GM18870 (cell line): ENCODE measurements at regions not wholly inside any gene's neighbourhood (a gene's known extent, or its start where the extent isn't known, plus 50 kb on each side); places are given as distances from the start of the nearest gene placed in this dataset.

Source experiments
- ATAC-seq: cut with Tn5 transposase; IDR thresholded peaks from one replicate; pipeline ENCODE4 v1.9.1; 2021; ENCODE audit warnings: moderate library complexity; ENCODE audit not compliant: unreplicated experiment

GRCh38 chr6:169886631-169887227 is 135.3 kb downstream of the ERMARD start:
- ATAC-seq = no peak

- no peak for ATAC-seq
Measured at GRCh38 chr6:169885831-169886230, 134.4 kb downstream of the ERMARD start.

- no peak for ATAC-seq
Measured at GRCh38 chr6:169885131-169885530, 133.7 kb downstream of the ERMARD start.

GRCh38 chr6:169884158-169884557 is 132.7 kb downstream of the ERMARD start:
- ATAC-seq = no peak

- no peak for ATAC-seq
Measured at GRCh38 chr6:169883316-169883715, 131.9 kb downstream of the ERMARD start.

- no peak for ATAC-seq
Measured at GRCh38 chr6:169881976-169882375, 130.6 kb downstream of the ERMARD start.

GRCh38 chr6:169881398-169881797 is 130.0 kb downstream of the ERMARD start:
- ATAC-seq = no peak

- no peak for ATAC-seq
Measured at GRCh38 chr6:169880516-169880915, 129.1 kb downstream of the ERMARD start.

GRCh38 chr6:169869301-169869700 is 117.9 kb downstream of the ERMARD start:
- no peak for ATAC-seq

- ATAC-seq = no peak
Measured at GRCh38 chr6:169868458-169868857, 117.0 kb downstream of the ERMARD start.

- ATAC-seq = no peak
Measured at GRCh38 chr6:169867751-169868191, 116.3 kb downstream of the ERMARD start.

- no peak for ATAC-seq
Measured at GRCh38 chr6:169866668-169867521, 115.5 kb downstream of the ERMARD start.

- no peak for ATAC-seq
Measured at GRCh38 chr6:169866140-169866534, 114.7 kb downstream of the ERMARD start.

GRCh38 chr6:169865346-169866139 is 114.1 kb downstream of the ERMARD start:
- no peak for ATAC-seq

GRCh38 chr6:169864148-169865020 is 113.0 kb downstream of the ERMARD start:
- no peak for ATAC-seq

GRCh38 chr6:169863710-169864109 is 112.3 kb downstream of the ERMARD start:
- ATAC-seq = no peak

- no peak for ATAC-seq
Measured at GRCh38 chr6:169862892-169863525, 111.6 kb downstream of the ERMARD start.

GRCh38 chr6:169862043-169862891 is 110.8 kb downstream of the ERMARD start:
- ATAC-seq = no peak

GRCh38 chr6:169861431-169862042 is 110.1 kb downstream of the ERMARD start:
- ATAC-seq = no peak
